ENCODE measurements at regions not wholly inside any gene's neighbourhood (a gene's known extent, or its start where the extent isn't known, plus 50 kb on each side); places are given as distances from the start of the nearest gene placed in this dataset.
A peak's percentile ranks its signal among the peaks of the same experiment; 100 is the strongest.
"Not testable (repeated sequence)": the region's sequence is repeated elsewhere in the genome, so short reads cannot be mapped to it uniquely, and the experiment has no call there.

DNA sequence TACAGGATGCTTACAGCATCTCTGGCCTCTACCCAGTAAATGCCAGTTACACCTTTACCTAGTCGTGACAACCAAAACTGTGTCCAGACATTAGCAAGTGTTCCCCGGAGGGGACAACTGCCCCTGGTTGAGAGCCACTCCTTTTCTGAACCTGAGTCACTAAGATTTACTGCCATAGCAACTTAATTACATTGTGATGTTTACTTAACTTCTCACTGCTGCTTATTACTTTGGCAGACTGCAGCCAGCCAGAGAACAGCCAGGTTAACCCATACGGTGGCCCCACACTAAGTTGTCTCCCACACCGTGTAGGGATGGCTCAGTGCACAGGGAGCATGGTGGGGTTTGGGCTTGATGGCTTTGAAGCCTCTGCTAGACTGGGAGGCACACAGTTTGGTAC, 204.7 kb upstream of the SULF2 start:
- DNase-seq (ENCODE audit: low read depth), result no peak

DNA sequence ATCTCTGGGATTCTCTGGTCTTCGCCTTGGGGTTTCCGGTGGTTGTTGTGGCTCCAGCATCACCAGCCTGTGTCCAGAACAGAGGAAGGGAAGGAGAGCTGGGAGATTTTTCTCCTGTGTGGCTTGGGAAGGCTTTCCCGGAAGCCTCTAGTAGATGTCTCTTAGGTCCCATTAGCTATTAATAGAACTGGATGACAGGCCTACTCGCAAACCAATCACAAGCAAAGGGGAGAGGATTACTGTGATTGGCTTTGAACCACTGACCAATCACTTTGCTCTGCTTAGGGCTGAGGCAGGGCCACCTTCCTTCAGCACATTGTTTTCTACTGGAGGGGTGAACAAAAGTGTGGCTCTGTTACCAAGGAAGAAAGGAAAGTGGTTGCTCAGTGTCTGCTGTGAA, 203.4 kb upstream of the SULF2 start:
- DNase-seq (ENCODE audit: low read depth), result peak; percentile 19

DNA sequence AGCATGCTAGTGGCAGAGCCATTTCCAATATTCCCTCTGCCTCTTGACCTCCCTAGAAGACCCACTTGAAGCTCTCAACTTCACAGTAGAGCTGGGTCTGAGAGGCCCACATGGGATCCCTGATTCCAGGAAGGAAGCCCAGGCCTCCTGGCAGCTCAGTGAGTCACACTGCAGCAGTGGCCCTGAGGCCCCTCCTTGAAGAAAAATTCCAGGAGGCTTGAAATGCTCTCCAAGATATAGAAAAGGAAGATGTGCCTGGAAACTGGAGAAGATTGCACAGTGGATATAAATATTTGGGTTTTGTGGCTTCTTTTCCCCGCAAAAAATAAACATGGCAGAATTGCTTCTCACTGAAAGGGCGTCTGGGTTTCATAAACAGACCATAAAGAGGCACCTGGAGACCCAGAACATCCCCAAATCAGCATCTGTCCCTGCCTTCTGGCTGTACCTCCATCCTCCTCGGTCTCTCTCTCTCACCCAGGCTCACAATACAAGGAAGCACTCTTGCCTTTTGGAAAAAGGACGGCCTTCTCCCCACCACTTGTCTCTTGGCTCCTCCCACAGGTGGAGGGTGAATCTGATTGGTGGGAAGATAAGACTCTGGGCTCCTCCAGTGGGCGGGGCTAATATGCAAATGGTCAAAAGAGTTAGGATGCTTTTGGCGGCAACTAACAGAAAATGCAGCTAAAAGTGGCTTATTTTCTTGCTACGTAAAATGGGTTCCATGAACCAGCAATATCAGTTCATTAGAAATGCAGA, 200.0 kb upstream of the SULF2 start:
- DNase-seq (ENCODE audit: low read depth), result no peak

DNA sequence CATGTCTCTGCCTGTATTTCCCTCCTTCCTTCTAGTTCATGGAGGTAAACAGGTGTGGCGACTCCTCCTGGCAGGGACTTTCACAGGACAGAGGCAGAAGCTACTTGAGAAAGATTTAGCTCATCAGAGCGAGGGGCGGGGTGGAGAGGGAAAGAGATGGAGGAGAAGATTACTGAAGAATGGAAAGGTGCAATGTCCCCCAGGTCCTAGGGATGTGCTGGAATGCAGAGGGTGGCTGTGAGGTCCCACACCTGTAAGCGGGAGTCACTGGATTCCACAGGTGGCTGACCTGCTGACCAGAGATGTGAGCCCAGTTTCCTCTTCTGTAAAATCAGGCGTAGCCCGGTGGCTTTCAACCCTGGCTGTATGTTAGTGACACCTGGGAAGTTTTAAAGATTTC, 199.2 kb upstream of the SULF2 start:
- no peak for DNase-seq (ENCODE audit: low read depth)

DNA sequence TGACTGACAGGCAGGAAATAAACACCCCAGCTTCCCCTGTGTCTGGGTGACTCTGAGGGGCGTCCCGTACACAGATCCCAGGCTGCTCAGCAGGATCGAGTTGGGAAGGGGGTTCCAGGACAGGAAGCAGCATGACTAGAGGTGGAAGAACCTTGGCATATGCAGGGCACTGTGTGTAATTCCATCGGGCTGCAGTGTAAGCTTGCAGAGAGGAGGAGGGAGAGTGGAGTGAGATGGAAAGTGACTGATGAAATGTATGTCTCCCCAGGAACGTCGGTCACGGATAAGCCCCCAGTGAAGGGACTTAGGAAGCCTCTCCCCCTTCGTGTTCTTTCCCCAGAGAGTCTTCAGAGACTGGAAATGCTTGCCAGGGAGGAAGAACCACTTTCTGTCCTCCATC, 198.4 kb upstream of the SULF2 start:
- DNase-seq (ENCODE audit: low read depth), result not testable (repeated sequence)

DNA sequence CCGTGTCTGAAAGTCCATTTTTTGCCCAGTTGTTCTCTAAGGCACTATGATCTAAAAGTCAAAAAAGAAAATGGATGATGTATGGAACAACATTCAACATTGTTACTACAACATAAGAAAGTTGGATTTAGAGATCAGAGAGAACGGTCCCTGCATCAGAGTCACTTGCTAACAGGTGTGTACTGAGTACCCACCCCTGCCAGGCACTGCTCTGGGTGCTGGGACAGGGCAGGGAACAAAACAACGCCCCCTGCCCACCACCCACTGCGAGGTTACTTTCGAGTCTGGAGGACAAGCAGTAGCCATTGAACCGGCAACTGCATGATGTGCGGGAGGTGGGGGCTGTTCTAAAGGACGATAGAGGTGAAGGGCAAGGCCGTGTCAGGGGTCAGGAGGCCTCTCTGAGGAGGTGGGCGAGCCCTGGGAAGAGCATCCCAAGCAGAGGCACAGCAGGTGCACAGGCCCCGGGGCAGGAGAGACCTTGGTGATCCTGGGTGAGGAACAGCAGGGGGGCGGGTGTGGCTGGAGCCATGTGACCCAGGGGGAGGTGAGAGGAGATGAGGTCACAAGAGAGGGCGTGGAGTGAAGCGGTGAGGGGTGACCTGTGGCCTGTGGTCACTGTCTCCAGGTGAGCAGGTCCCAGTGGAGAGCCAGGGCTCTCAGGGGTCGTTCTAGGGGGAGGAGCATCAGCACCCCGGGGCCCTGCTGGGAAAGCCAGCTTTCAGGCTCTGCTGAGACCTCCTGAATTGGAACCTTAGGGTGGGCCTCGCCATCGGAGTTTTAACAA, 197.5 kb upstream of the SULF2 start:
- DNase-seq (ENCODE audit: low read depth), result no peak

DNA sequence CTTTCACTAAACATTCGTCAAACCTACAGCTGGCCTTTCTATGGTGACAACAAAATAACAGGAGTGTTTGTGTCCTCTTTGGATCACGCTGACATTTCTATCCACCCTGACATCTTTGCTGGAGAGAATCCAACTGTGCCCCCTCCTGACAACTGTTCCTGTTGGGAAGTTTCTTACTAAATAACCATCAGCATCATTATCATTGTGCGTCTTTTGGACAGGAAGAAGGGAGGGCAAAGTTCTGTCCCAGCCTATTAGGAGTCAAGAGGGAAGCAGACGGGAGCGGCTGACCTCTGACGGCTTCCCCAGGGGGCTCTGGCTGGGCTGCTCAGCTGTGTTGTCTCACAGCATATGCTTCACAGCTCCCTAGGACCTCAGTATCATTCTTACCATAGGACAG, 195.9 kb upstream of the SULF2 start:
- DNase-seq (ENCODE audit: low read depth), result no peak

DNA sequence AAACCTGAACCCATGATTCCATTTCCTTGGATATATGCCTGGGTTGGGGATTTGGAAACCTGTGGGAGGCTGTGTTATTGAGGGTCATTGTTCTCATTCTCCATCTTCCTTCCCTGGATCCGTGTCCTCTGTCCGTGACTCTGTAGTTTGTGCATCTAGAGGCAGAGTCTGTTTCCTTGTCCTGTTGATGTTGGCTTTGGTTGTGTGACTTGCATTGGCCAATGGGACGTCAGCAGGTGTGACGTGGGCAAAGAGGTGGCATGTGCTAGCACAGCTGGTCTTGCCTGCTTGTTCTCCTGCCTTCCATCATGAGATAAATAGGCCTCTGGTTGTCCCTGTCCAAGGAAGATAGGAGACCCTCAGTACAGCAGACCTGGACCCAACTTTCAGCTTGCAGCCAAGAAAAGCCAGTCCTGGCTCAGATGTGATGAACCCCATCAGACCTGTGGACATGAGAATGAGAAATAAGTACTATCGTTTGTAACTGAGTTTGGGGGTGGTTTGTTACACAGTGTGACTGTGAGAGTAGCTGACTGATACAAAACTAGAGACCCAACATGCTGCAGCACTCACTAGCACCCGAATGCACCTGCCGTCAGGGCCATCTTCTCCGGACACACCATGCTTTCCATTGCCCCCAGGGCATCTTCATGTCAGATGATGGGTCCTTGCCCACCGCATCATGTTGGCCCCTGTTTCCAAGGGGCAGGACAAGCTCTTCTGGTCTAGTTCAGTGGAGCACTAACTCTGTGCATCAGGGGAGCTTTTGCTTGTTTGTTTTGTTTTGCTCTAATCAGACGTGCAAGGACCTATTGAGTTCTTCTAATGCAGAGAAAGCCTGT, 195.3 kb upstream of the SULF2 start:
- no peak for DNase-seq (ENCODE audit: low read depth)

DNA sequence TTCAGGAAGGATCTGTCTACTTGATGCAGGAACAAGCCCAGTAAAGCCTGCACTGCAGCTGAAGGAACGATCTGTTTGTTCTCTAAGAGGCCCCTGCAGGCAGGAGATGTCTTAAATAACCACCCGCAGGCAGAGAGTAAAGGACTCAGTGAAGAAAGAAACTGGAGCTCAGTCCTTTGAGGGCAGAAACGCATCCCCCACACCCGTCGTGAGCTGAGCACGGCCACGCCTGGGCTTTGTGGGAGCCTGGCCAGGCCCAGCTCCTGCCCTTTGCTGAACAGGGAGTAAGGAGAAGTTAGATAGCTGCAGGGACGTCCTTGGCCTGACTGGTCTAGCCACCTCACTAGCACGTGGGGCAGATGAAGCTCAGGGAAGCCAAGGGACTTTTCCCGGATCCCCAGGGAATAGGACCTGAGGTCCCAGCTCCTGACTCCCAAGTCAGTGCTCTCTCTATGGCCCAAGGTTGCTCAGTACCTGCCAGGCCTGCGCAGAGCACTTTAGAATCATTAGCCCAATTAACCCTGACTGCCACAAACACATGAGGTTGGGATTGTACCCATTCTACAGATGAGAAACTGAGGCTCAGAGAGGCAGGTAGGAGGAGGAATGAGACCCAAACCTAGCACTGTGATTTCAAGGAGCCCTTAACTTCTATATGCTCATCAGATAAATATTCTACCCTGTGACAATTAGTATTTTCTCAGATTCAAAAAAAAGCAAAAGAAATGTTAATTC, 194.2 kb upstream of the SULF2 start:
- DNase-seq (ENCODE audit: low read depth), result not testable (repeated sequence)

DNA sequence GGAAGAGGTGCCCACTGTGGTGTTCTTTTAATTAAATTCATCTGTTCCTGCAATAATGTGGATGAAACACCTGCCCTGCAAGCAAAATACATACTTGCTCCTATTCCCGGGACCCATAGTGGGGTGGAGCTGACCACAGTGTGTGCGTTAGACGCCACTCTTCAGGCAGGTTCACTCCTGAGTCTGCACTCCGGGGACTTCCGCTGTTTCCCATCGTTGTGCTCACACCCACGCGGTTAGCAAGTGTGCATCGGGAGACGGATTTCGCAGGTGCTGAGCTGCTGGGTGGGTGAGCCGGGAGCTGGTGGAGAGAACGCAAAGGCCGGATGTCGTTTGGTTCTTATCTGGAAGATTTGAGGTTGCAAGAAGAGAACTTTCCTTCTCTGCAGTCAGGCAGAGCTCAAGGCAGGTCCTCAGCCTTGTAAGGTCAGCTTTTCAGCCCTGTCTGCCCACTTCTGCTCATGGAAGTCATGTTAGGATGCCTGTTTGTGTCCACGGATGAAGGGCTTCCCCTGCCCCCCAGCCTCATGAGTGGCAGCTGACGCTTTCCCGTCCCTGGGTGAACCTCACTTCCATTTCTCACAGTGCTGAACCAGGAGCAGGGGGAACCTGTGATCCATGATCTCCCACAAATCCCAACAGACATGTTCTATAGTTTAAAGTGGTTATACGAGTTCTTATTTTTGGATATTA, 193.3 kb upstream of the SULF2 start:
- not testable (repeated sequence) for DNase-seq (ENCODE audit: low read depth)

DNA sequence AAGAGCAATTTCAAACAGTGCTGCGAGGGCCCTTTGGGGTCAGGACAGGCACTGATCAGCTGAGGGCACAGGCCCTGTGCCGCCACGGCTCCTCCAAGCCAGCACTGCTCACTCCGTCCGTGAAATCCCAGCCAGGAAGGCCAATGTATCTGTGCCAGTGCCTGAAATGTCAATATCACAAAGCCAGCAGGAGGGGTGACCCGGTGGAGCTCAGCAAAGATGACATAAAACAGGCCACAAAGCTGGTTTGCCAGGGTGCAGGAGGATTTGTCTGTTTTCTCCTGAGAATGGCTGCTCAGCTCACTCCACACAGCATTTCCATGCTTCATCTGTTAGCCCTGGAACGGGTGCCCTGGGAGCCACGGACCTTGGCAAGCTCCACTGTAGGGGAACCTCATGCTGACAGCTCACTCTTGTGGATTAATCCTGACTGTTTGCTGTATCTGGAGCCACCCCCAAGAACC, 192.5 kb upstream of the SULF2 start:
- DNase-seq (ENCODE audit: low read depth), result not testable (repeated sequence)

DNA sequence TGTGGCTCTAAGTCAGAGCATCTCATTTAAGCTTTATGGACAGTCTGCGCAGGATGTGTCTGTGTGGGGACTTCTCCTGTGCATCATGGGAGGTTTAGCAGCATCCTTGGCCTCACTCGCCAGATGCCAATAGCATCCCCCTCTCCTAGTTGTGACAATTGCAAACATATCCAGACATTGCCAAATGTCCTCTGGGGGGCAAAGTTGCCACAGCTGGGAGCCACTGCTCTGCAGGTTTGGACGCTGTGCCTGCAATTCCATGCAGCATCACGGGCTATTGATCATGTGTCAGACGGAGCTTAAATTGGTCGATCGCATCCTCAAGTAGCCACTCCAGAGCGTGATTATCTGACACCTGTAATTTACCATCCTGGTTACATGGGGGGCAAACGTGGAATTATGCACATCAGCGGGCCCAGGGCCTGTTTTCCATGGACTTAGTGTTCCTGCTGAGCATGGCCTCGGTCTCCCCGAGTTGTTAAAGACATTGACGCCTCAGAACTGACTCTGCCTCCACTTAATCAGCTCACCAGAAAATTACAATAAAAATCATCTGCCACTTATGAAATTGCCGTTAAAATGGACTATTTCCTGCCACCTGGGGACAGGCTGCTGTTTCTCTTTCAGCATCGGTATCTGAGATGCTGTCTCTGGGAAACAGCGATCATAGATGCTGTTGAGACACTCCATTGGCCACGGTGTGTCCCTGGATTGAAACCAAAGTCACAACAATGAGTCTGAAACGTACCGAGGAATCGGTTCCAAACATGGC, 191.9 kb upstream of the SULF2 start:
- DNase-seq (ENCODE audit: low read depth), result not testable (repeated sequence)

DNA sequence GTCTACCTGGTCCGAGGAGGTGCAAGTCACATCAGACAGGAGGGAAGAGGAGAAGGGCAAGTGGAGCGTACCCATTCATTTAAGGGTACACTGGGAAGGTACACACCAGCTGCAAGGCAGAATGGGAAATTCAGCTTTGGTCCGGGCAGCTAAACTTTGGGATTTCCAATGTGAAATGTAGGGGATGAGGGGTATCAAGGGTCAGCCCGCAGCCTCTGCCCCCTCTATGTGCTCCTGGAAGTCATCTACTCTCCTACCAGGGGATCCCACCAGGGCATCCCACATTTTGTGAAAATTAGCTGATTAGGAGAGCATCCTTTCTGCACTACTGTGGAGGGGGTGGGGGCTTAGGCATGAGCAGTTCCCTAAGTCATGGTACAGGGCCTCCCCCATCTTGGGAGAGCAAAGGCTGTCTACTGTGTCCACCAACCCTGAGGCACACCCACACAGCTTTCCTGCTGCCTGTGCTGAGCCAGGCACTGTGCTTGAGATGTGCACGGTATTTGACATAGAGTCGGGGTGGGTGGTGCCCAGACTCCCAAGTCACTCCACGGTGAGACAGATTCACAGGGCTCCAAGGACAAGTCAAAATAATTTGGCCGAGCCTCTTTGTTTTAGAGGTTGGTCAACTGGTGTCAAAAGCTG, 189.1 kb upstream of the SULF2 start:
- DNase-seq (ENCODE audit: low read depth), result no peak

DNA sequence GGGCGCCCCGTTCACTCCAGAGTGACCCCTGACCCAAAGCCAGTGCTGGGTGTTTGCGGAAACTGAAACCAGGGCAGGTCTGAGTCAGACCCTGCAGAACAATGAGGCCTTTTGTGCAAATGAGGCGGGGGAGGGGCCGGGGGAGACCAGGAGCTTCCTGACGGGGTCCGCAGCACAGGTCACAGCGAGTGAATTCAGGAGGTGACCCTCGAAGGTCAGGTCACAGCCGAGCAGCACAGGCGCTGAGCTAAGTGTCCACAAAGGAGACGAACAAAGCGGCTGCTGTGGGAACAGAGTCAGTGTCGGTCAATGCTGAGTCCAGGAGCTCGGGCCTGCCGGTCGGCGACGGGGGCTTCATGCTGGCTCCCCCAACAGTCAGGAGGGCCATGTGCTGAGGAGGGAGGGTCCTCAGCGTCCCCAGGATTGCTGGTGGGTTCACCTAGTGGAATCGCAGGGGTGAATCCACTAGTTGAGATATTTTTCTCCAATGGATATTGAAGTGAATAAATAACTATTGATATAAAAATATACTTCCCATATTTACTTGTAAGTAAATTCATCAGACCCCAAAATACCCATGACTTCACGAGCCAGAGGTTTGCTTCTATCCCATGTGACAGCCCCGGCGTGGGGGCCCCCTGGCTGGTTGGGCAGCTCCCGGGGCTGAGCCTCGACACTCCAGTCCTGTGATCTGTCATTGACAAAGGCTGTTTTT, 188.4 kb upstream of the SULF2 start:
- DNase-seq (ENCODE audit: low read depth), result no peak

DNA sequence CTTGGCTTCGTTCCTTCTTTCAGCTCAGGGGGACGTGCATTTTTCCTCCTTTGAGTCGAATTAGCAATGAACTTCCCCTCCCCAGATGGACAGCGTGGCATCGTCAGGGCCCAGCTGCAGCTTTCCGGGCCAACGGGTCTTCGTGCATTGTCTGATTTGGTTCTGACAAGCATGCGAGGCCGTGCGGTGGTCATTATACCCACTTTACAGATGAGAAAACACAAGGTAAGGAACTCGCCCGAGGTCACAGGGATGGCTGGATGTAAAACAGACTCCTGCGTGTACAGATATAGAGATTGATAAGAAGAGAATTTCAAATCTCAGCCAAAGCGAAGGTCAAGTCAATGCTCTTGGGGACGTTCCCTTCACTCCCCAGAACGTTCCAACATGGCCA, 187.6 kb upstream of the SULF2 start:
- no peak for DNase-seq (ENCODE audit: low read depth)

DNA sequence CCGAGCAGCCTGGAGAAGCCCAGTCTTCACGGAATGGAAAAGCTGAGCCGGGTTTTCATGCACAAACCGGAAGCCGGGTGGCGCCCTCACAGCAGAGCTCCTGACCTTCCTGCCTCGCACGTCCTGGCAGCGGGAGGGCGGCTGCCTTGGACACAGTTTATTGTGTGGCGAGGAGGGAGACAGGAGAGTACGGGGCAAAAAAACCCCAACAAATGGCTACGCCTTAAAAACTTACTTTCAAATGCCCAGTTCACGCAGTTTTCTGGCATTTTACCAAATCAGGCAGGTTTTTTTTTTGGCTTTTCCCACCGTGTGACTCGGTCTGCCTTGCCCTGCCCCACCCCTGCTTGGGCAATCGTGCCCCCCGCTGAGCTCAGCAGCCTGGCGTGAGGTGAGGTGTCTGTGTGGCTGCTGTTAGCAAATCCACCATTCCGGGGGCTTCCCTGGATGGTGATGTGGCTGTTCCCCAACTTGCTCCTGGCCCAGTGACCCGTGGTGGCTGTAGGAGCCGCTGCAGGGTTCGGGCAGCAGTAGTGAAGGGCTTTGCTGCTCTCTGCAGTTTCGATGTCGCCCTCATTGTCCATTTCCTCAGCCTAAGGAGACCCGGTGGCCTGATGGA, 187.1 kb upstream of the SULF2 start:
- DNase-seq (ENCODE audit: low read depth), result not testable (repeated sequence)

DNA sequence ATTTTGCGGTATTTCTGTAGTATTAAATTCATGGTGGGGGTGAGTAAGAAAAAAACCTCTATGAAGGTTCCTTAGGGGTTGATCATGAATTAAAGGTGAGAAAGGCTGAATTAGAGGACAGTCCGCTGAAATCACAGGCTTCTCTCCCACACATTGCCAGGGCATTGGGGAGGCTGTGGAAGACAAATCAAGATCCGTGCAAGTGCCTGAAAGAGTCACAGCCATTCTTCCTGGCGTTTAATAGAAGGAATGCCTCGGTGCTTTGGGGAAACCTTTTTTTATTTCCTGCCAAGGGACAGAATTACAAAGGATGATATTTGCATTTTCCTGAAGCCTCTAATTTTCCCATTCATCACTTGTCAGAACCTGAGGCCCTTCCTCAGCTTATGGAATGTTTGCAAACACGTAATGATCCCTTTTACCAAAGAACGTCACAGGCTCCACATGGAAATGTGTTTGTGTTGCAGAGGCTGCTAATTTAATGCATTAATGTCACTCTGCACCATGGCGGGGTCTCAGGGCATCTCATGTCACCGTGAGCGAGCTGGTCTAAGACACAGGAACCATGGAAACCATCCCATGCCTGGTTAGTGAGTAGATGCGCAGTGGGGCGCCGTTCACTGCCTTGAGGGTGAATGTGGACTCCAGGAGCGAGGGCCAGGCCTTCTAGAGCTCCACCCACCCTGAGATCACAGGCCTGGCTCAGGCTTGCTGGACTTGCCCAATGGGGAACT, 185.9 kb upstream of the SULF2 start:
- no peak for DNase-seq (ENCODE audit: low read depth)

All from forelimb muscle (tissue), 1 donor.